Lung (tissue), 11 donors: ENCODE measurements at regions not wholly inside any gene's neighbourhood (a gene's known extent, or its start where the extent isn't known, plus 50 kb on each side); places are given as distances from the start of the nearest gene placed in this dataset.

Experiments used
- ATAC-seq: fragments of 200-7000 bp; cut with Tn5 transposase; one replicate; pipeline ENCODE4 v1.9.1; 2020; ENCODE audit warnings: moderate number of reproducible peaks; ENCODE audit not compliant: insufficient read depth, low FRiP score
- DNase-seq, 3 donors: peaks; one replicate each; pipeline ENCODE4 v3.0.0-alpha.2; 2013 to 2017
- H3K27ac ChIP-seq, 2 donors: one replicate each; pipeline ENCODE4 v1.5.1; 2013; ENCODE audit warnings: mild to moderate bottlenecking in 2 of 2, moderate library complexity in 2 of 2, control low read depth in 1 of 2, inconsistent platforms in 1 of 2, low read depth in 1 of 2, low read length in 1 of 2
- H3K27me3 ChIP-seq, 3 donors: one replicate each; pipeline ENCODE4 v1.5.1; 2013; ENCODE audit warnings: low read length in 2 of 3; ENCODE audit not compliant: control insufficient read depth in 3 of 3, insufficient read depth in 3 of 3
- H3K36me3 ChIP-seq, 4 donors: one replicate each; pipeline ENCODE4 v1.5.1; 2013; ENCODE audit warnings: low read length in 4 of 4, mild to moderate bottlenecking in 1 of 4, moderate library complexity in 1 of 4; ENCODE audit not compliant: control insufficient read depth in 4 of 4, insufficient read depth in 4 of 4
- H3K4me1 ChIP-seq, 5 donors: one replicate each; pipeline ENCODE4 v1.5.1; 2013; ENCODE audit warnings: low read length in 5 of 5, mild to moderate bottlenecking in 2 of 5, moderate library complexity in 1 of 5; ENCODE audit not compliant: control insufficient read depth in 5 of 5, insufficient read depth in 5 of 5
- H3K4me3 ChIP-seq: one replicate; pipeline ENCODE4 v1.5.1; 2013; ENCODE audit warnings: mild to moderate bottlenecking, control low read depth, moderate library complexity
- H3K9ac ChIP-seq, 2 donors: one replicate each; pipeline ENCODE4 v1.5.1; 2013; ENCODE audit warnings: low read length in 2 of 2, control low read depth in 1 of 2; ENCODE audit not compliant: insufficient read depth in 1 of 2
- H3K9me3 ChIP-seq, 4 donors: one replicate each; pipeline ENCODE4 v1.5.1; 2013; ENCODE audit warnings: low read length in 3 of 4, mild to moderate bottlenecking in 1 of 4, moderate library complexity in 1 of 4; ENCODE audit not compliant: control insufficient read depth in 4 of 4, insufficient read depth in 3 of 4
- WGBS, 2 donors: extraction: QIAGEN DNeasy Blood & Tissue Kit; methylation state at CpG; one replicate each; pipeline ENCODE4 v1.1.7; 2013; 5-methylcytosine and 5-hydroxymethylcytosine counted together
- TF ChIP-seq, protein P1 (sequence below): IDR thresholded peaks from 2 replicates; pipeline ENCODE4 v1.5.1; 2012; ENCODE audit warnings: mild to moderate bottlenecking; ENCODE audit errors: control extremely low read depth, extremely low read depth
- donor health status: control.
- donor health status: control.
- donor health status: Bipolar disorder and iron deficiency.
- donor health status: healthy.
- donor health status: DM: yes; HTN: yes; CAD: no.

DNA sequence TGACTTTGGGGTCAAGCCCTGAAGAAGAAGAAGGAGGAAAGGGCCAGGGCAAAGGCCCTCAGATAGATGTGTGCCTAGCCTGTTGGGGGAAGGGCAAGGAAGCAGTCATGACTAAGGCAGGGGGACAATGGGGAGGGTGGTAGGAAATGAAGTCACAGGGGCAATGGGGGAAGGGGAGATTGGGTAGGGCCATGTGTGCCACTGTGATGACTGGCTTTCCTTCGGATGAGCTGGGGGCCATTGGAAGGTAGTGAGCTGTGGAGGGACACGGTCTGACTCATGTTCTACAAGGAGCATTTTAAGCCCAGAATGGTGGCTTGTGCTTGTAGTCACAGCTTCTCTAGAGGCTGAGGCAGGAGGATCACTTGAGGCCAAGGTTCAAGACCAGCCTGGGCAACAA, 642.0 kb downstream of the MID1IP1 start:
- H3K9me3 ChIP-seq, result peaks cover 0 to 11% (median 0%) of the 10 kb centered on the region in 4 donors
- no peaks in the 10 kb centered on the region for H3K36me3 ChIP-seq
- 85 to 95% methylated on average over 2 of the region's 2 CpGs for WGBS, 2 donors
- no peak overlapping the region for H3K4me3 ChIP-seq
- H3K9ac ChIP-seq, result no peak overlapping the region
- H3K4me1 ChIP-seq, result peaks cover 0 to 15% (median 3%) of the 10 kb centered on the region in 5 donors
- DNase-seq, result no peak
- no peak for ATAC-seq
- H3K27ac ChIP-seq, result no peak overlapping the region
- H3K27me3 ChIP-seq, result peaks cover 0 to 19% (median 3%) of the 10 kb centered on the region in 3 donors
- TF ChIP-seq, protein P1, sequence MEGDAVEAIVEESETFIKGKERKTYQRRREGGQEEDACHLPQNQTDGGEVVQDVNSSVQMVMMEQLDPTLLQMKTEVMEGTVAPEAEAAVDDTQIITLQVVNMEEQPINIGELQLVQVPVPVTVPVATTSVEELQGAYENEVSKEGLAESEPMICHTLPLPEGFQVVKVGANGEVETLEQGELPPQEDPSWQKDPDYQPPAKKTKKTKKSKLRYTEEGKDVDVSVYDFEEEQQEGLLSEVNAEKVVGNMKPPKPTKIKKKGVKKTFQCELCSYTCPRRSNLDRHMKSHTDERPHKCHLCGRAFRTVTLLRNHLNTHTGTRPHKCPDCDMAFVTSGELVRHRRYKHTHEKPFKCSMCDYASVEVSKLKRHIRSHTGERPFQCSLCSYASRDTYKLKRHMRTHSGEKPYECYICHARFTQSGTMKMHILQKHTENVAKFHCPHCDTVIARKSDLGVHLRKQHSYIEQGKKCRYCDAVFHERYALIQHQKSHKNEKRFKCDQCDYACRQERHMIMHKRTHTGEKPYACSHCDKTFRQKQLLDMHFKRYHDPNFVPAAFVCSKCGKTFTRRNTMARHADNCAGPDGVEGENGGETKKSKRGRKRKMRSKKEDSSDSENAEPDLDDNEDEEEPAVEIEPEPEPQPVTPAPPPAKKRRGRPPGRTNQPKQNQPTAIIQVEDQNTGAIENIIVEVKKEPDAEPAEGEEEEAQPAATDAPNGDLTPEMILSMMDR, result no peak

DNA sequence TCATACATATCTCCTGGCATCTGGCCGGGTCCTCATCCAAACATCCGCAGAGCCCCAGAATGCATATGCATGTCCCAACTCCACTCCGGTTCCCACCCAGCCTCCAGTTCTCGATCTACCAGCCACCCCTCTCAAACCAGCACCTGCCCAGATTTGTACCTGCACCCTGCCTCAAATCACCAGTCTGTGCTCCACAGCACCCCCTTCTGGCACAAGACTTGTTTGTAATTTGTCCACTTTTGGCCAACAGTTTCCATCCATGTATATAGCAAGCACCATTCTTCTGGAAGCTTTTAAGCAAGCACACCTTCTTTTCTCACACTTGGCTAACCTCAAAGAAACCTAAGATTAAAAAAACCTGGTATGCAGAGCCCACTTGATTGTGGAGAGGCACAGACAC, 644.1 kb downstream of the MID1IP1 start:
- no peak overlapping the region for H3K27ac ChIP-seq
- ATAC-seq, result no peak
- H3K4me3 ChIP-seq, result no peak overlapping the region
- no peak overlapping the region for H3K9ac ChIP-seq
- peaks cover 0 to 3% (median 0%) of the 10 kb centered on the region in 5 donors for H3K4me1 ChIP-seq
- H3K36me3 ChIP-seq, result no peaks in the 10 kb centered on the region
- 61 to 94% methylated on average over 4 of the region's 4 CpGs for WGBS, 2 donors
- H3K27me3 ChIP-seq, result peaks cover 0 to 19% (median 3%) of the 10 kb centered on the region in 3 donors
- TF ChIP-seq, protein P1, result no peak
- peaks cover 0 to 19% (median 0%) of the 10 kb centered on the region in 4 donors for H3K9me3 ChIP-seq
- no peak for DNase-seq

DNA sequence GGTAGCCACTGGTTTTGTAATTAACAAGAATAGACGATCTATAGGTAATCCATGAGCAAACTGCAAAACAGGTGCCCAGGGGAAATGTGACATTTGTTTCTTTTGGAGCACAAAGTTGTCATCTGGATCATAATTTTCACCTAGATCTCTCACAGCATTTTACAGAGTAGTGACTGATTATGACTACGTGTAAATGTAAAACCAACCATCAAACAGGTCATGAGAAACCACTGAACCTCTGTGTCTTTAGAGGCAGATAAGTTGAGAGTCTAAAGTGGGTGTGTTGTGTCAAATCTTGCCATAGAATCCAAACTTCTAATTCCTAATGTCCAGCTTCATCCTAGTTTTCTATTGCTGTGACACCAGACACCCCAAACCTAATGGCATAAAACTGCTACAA, 648.1 kb downstream of the MID1IP1 start:
- H3K27me3 ChIP-seq, result peaks cover 0 to 11% (median 0%) of the 10 kb centered on the region in 3 donors
- 74 to 94% methylated on average over 2 of the region's 2 CpGs for WGBS, 2 donors
- H3K9ac ChIP-seq, result no peak overlapping the region
- DNase-seq (no peak), ATAC-seq (no peak)
- H3K4me3 ChIP-seq, result no peak overlapping the region
- no peaks in the 10 kb centered on the region for H3K36me3 ChIP-seq
- TF ChIP-seq, protein P1, result no peak
- no peak overlapping the region for H3K27ac ChIP-seq
- H3K4me1 ChIP-seq, result peaks cover 0 to 20% (median 0%) of the 10 kb centered on the region in 5 donors
- H3K9me3 ChIP-seq, result peaks cover 0 to 16% (median 0%) of the 10 kb centered on the region in 4 donors
